SK-N-SH treated with all-trans-retinoic acid at 6 μM for 48 hours (cell line): ENCODE measurements at regions not wholly inside any gene's neighbourhood (a gene's known extent, or its start where the extent isn't known, plus 50 kb on each side); places are given as distances from the start of the nearest gene placed in this dataset.

Source experiments
- ATAC-seq: fragments of 200-7000 bp; cut with Tn5 transposase; 3 replicates; pipeline ENCODE4 v1.9.1; 2020; ENCODE audit warnings: mild to moderate bottlenecking, moderate library complexity
- ARNTL ChIP-seq: fragments of 450-650 bp; formaldehyde crosslinking; IDR thresholded peaks from 2 replicates; pipeline ENCODE4 v1.5.0; 2020; ENCODE audit warnings: low read depth, mild to moderate bottlenecking, moderate library complexity, borderline replicate concordance
- BACH2 ChIP-seq: fragments of 250-450 bp; sonication (Bioruptor Pico); IDR thresholded peaks from 2 replicates; pipeline ENCODE4 v1.9.0; 2021; ENCODE audit warnings: mild to moderate bottlenecking, borderline replicate concordance
- CREB5 ChIP-seq: fragments of 250-450 bp; sonication (Bioruptor Pico); IDR thresholded peaks from 2 replicates; pipeline ENCODE4 v1.5.1; 2020; ENCODE audit warnings: low read depth, mild to moderate bottlenecking, moderate library complexity
- CSDC2 ChIP-seq: fragments of 250-450 bp; sonication (Bioruptor Pico); IDR thresholded peaks from 2 replicates; pipeline ENCODE4 v1.5.0; 2020; ENCODE audit warnings: mild to moderate bottlenecking, moderate library complexity
- CSRNP3 ChIP-seq: fragments of 250-450 bp; sonication (Bioruptor Pico); IDR thresholded peaks from 2 replicates; pipeline ENCODE4 v1.5.1; 2021; ENCODE audit warnings: mild to moderate bottlenecking, moderate library complexity
- ESRRG ChIP-seq: fragments of 250-450 bp; sonication (Bioruptor Pico); IDR thresholded peaks from 2 replicates; pipeline ENCODE4 v1.6.1; 2021; ENCODE audit warnings: mild to moderate bottlenecking
- GLIS3 ChIP-seq: fragments of 250-450 bp; sonication (Bioruptor Pico); IDR thresholded peaks from 2 replicates; pipeline ENCODE4 v1.5.0; 2020; ENCODE audit warnings: mild to moderate bottlenecking, moderate library complexity
- ISL1 ChIP-seq: fragments of 250-450 bp; sonication (Bioruptor Pico); IDR thresholded peaks from 2 replicates; pipeline ENCODE4 v2.1.2; 2022; ENCODE audit warnings: mild to moderate bottlenecking, moderate library complexity
- OSR1 ChIP-seq: fragments of 250-450 bp; sonication (Bioruptor Pico); IDR thresholded peaks from 2 replicates; pipeline ENCODE4 v1.8.0; 2022; ENCODE audit warnings: moderate library complexity, mild to moderate bottlenecking, inconsistent platforms
- PATZ1 ChIP-seq: fragments of 250-450 bp; sonication (Bioruptor Pico); IDR thresholded peaks from 2 replicates; pipeline ENCODE4 v1.8.0; 2020; ENCODE audit warnings: mild to moderate bottlenecking, moderate library complexity, borderline replicate concordance
- POU6F1 ChIP-seq: fragments of 250-450 bp; sonication (Bioruptor Pico); IDR thresholded peaks from 2 replicates; pipeline ENCODE4 v1.8.0; 2021; ENCODE audit warnings: low read depth, mild to moderate bottlenecking, moderate library complexity, borderline replicate concordance
- PPARA ChIP-seq: fragments of 250-450 bp; sonication (Bioruptor Pico); IDR thresholded peaks from 2 replicates; pipeline ENCODE4 v1.5.0; 2020; ENCODE audit warnings: mild to moderate bottlenecking, borderline replicate concordance
- RARB ChIP-seq: fragments of 250-450 bp; sonication (Bioruptor Pico); IDR thresholded peaks from 2 replicates; pipeline ENCODE4 v1.8.0; 2021; ENCODE audit warnings: mild to moderate bottlenecking, moderate library complexity
- SNAI2 ChIP-seq: fragments of 250-450 bp; sonication (Bioruptor Pico); IDR thresholded peaks from 2 replicates; pipeline ENCODE4 v1.5.0; 2020; ENCODE audit warnings: mild to moderate bottlenecking, moderate library complexity
- TCF4 ChIP-seq: fragments of 250-450 bp; sonication (Bioruptor Pico); IDR thresholded peaks from 2 replicates; pipeline ENCODE4 v1.8.0; 2021; ENCODE audit warnings: mild to moderate bottlenecking, moderate library complexity, borderline replicate concordance
- TOX ChIP-seq: fragments of 250-450 bp; sonication (Bioruptor Pico); IDR thresholded peaks from 2 replicates; pipeline ENCODE4 v1.8.0; 2021; ENCODE audit warnings: mild to moderate bottlenecking, moderate library complexity, borderline replicate concordance
- TSHZ2 ChIP-seq: fragments of 250-450 bp; sonication (Bioruptor Pico); IDR thresholded peaks from 2 replicates; pipeline ENCODE4 v1.5.0; 2020; ENCODE audit warnings: mild to moderate bottlenecking, moderate library complexity
- ZFP3 ChIP-seq: fragments of 250-450 bp; sonication (Bioruptor Pico); IDR thresholded peaks from 2 replicates; pipeline ENCODE4 v1.5.0; 2020; ENCODE audit warnings: mild to moderate bottlenecking, moderate library complexity
- ZFP30 ChIP-seq: fragments of 450-650 bp; formaldehyde crosslinking; IDR thresholded peaks from 2 replicates; pipeline ENCODE4 v1.5.0; 2022; ENCODE audit warnings: mild to moderate bottlenecking, moderate library complexity
- ZNF565 ChIP-seq: fragments of 450-650 bp; formaldehyde crosslinking; conservative IDR thresholded peaks from 2 replicates; pipeline ENCODE4 v1.5.0; 2020; ENCODE audit warnings: low read depth, mild to moderate bottlenecking, moderate library complexity
- ZNF70 ChIP-seq: fragments of 450-650 bp; formaldehyde crosslinking; IDR thresholded peaks from 2 replicates; pipeline ENCODE4 v1.5.0; 2020; ENCODE audit warnings: mild to moderate bottlenecking, moderate library complexity
- ZNF8 ChIP-seq: fragments of 450-650 bp; formaldehyde crosslinking; IDR thresholded peaks from 2 replicates; pipeline ENCODE4 v1.5.0; 2020; ENCODE audit warnings: mild to moderate bottlenecking, moderate library complexity

- no peak; the same call in 2 of the 3 replicates for ATAC-seq
- TF ChIP-seq ZNF70 (CRISPR knock-in tag) (no peak), OSR1 (no peak), SNAI2 (CRISPR knock-in tag) (no peak), CREB5 (CRISPR knock-in tag) (no peak), CSDC2 (CRISPR knock-in tag) (no peak), TSHZ2 (CRISPR knock-in tag) (no peak), GLIS3 (CRISPR knock-in tag) (no peak), ZFP30 (no peak), BACH2 (CRISPR knock-in tag) (no peak), ESRRG (CRISPR knock-in tag) (no peak), ZFP3 (CRISPR knock-in tag) (no peak), RARB (no peak), PATZ1 (CRISPR knock-in tag) (no peak), PPARA (CRISPR knock-in tag) (no peak), POU6F1 (CRISPR knock-in tag) (no peak), TCF4 (CRISPR knock-in tag) (no peak), ZNF8 (CRISPR knock-in tag) (no peak), ARNTL (no peak), ISL1 (CRISPR knock-in tag) (no peak), TOX (CRISPR knock-in tag) (no peak)
Observed at GRCh38 chr10:36182179-36182566, 540.1 kb upstream of the FZD8 start.

GRCh38 chr10:36181426-36182178 lies 539.5 kb upstream of the FZD8 start:
- no peak for TF ChIP-seq CSDC2 (CRISPR knock-in tag)
- no peak for TF ChIP-seq TSHZ2 (CRISPR knock-in tag)
- no peak for TF ChIP-seq ESRRG (CRISPR knock-in tag)
- no peak for TF ChIP-seq PATZ1 (CRISPR knock-in tag)
- TF ChIP-seq RARB, result no peak
- TF ChIP-seq TOX (CRISPR knock-in tag), result no peak
- no peak for TF ChIP-seq CREB5 (CRISPR knock-in tag)
- no peak for TF ChIP-seq CSRNP3 (CRISPR knock-in tag)
- no peak for TF ChIP-seq ZNF70 (CRISPR knock-in tag)
- TF ChIP-seq ZNF8 (CRISPR knock-in tag), result no peak
- no peak for TF ChIP-seq ZFP30
- no peak for TF ChIP-seq ZNF565 (CRISPR knock-in tag)
- no peak for TF ChIP-seq BACH2 (CRISPR knock-in tag)
- TF ChIP-seq ARNTL, result no peak
- TF ChIP-seq ISL1 (CRISPR knock-in tag), result no peak
- no peak for TF ChIP-seq PPARA (CRISPR knock-in tag)
- TF ChIP-seq TCF4 (CRISPR knock-in tag), result no peak
- TF ChIP-seq SNAI2 (CRISPR knock-in tag), result no peak
- TF ChIP-seq OSR1, result no peak
- ATAC-seq, result peak; percentile 44; the same call in 2 of the 3 replicates
